GM12865 (cell line): ENCODE measurements at regions not wholly inside any gene's neighbourhood (a gene's known extent, or its start where the extent isn't known, plus 50 kb on each side); places are given as distances from the start of the nearest gene placed in this dataset.
A peak's percentile ranks its signal among the peaks of the same experiment; 100 is the strongest.

Source experiments
- DNase-seq: peaks from one replicate; pipeline ENCODE4 v3.0.0; 2010; ENCODE audit warnings: low read depth
- H3K4me3 ChIP-seq: 2 replicates; pipeline ENCODE4 v1.5.1; 2011; ENCODE audit warnings: mild to moderate bottlenecking, low read depth, low read length, control low read depth
- CTCF ChIP-seq: IDR thresholded peaks from 2 replicates; pipeline ENCODE4 v1.5.1; 2011; ENCODE audit warnings: low read length, control low read depth, low read depth, inconsistent platforms; ENCODE audit not compliant: insufficient read depth; ENCODE audit errors: missing control alignments

GRCh38 chrX:150017868-150018267, 79.6 kb upstream of the EOLA2 start:
- H3K4me3 ChIP-seq: no peak overlapping the region
- DNase-seq: no peak
- TF ChIP-seq CTCF: no peak

- no peak for DNase-seq
- no peak overlapping the region for H3K4me3 ChIP-seq
- no peak for TF ChIP-seq CTCF
Observed at GRCh38 chrX:150018931-150019361, 80.7 kb upstream of the EOLA2 start.

GRCh38 chrX:150028692-150029091, 90.4 kb upstream of the EOLA2 start:
- no peak for TF ChIP-seq CTCF
- DNase-seq: peak; percentile 4
- no peak overlapping the region for H3K4me3 ChIP-seq

GRCh38 chrX:150032742-150033141, 94.5 kb upstream of the EOLA2 start:
- no peak for TF ChIP-seq CTCF
- DNase-seq: no peak
- H3K4me3 ChIP-seq: no peak overlapping the region

- TF ChIP-seq CTCF: no peak
- no peak for DNase-seq
- no peak overlapping the region for H3K4me3 ChIP-seq
Observed at GRCh38 chrX:150034788-150035187, 96.5 kb upstream of the EOLA2 start.

GRCh38 chrX:150035531-150035930, 97.2 kb upstream of the EOLA2 start:
- no peak overlapping the region for H3K4me3 ChIP-seq
- TF ChIP-seq CTCF: no peak
- no peak for DNase-seq

- TF ChIP-seq CTCF: no peak
- no peak for DNase-seq
- H3K4me3 ChIP-seq: no peak overlapping the region
Observed at GRCh38 chrX:150036181-150036580, 97.9 kb upstream of the EOLA2 start.
